NCI-H1092 (cell line): ENCODE measurements at regions not wholly inside any gene's neighbourhood (a gene's known extent, or its start where the extent isn't known, plus 50 kb on each side); places are given as distances from the start of the nearest gene placed in this dataset.
"Not testable (repeated sequence)": the region's sequence is repeated elsewhere in the genome, so short reads cannot be mapped to it uniquely, and the experiment has no call there.

Experiments used
- DNase-seq: peaks from one replicate; lab custom pipeline; 2025; lab: John Stamatoyannopoulos, UW

DNA sequence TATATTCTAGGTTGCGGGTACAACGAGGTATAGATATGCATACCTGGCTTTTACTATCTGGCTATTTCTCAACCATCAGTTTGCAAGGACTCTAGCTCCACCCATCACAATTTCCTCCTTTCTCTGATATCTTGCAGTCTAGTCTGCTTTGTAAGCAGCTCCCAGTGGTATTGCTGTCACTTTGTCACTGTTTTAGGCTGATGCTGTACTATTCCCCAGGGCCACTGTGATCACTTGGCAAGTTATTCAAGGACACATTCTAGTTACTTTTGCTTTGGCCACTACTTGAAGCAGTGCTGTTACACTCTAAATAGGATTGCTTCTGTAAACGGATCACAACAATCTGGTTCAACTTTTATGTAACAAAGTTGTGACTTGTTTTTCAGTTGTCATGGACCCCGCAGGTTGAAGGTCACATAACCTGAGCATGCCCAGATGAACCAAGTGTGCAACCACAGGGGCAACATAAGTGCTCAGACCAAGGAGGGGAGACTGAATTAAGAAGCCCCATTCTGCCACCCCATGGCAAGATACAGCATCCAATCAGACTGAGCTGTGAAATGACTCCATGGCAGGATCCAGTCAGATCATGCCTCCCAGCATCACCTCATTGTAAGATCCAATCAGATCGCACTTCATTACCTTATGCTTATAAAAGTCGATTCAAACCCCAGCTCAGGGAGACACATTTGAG is 588.4 kb upstream of the CITED2 start:
- no peak for DNase-seq

GRCh38 chr6:139961190-139961589 is 586.7 kb upstream of the CITED2 start:
- no peak for DNase-seq

DNA sequence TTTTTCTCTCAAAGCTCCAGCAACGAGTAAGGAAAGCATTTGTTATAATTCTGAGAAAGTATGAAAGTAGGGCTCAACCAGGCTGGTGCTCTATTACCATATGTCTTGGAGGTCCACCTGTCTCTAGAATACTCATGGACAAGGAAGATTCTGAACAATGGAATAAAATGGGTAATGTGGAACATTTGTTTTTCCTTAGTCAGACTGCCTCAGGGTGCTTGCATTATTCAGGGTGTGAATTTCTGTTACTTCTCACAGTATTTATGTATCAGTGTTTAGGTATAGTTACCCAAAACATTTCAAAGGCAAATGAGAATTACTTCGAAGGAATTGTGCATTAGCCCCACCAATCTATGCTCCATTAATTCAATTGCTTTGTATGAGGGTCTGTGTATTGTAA is 586.2 kb upstream of the CITED2 start:
- no peak for DNase-seq

- DNase-seq, result no peak
These were observed 581.1 kb upstream of the CITED2 start for GRCh38 chr6:139955366-139956155.

DNA sequence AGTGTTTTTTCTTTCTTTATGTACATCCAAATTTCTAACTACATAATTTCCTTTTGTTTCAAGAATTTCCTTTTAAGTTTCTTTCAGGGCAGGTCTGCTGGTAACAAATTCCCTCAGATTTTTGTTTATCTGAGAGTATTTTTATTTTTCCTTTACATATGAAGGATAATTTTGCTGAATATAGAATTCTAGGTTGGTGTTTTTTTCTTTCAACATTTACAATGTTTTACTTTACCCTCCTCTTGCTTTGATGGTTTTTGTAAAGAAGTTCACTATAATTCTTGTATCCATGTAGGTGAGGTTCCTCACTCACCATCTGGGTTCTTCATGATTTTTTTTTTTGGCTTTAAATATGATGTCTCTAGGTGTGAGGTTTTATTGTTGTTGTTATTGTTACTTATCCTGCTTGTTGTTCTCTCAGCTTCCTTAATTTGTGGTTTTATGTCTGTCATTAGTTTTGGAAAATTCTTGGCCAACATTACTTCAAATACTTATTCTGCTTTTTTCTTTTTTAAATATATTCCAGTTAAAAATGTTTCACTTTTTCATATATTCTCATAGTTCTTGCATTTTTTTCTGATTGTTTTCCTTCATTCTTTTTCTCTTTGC is 580.1 kb upstream of the CITED2 start:
- no peak for DNase-seq

- not testable (repeated sequence) for DNase-seq
These were observed 579.3 kb upstream of the CITED2 start for GRCh38 chr6:139953780-139954179.

DNA sequence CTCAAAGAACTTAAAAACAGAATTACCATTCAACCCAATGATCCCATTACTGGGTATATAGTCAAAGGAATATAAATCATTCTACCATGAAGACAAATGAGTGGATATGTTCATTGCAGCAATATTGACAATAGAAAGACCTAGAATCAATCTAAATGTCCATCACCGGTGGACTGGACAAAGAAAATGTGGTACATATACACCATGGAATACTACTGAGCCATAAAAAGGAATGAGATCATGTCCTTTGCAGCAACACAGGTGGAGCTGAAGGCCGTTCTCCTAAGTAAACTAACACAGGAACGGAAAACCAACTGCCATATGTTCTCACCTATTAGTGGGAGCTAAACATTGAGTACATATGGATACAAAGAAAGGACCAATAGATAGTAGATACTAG is 576.7 kb upstream of the CITED2 start:
- DNase-seq, result no peak

DNA sequence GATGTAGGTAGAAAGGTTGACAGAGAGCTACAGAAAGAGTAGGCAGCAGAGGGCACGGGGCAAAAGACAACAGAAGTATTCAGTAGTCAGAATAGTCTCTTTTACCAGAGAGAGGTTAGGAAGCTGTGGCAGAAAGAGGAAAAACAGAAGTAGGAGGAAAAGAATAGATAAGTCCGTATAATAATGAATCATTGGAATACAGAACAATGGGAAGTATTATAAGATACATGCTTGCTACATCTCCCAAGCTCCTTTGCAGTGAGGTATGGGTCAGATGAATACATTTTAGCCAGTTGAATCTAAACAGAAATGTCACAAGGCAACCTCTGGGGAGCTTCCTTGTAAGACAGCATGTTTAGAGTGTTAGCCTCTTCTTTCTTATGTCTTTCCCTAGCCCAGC is 570.5 kb upstream of the CITED2 start:
- DNase-seq, result no peak

GRCh38 chr6:139944131-139944530 is 569.7 kb upstream of the CITED2 start:
- no peak for DNase-seq

GRCh38 chr6:139943391-139943790 is 568.9 kb upstream of the CITED2 start:
- DNase-seq, result no peak

GRCh38 chr6:139942331-139942730 is 567.9 kb upstream of the CITED2 start:
- DNase-seq, result no peak

GRCh38 chr6:139941826-139942225 is 567.4 kb upstream of the CITED2 start:
- no peak for DNase-seq

DNA sequence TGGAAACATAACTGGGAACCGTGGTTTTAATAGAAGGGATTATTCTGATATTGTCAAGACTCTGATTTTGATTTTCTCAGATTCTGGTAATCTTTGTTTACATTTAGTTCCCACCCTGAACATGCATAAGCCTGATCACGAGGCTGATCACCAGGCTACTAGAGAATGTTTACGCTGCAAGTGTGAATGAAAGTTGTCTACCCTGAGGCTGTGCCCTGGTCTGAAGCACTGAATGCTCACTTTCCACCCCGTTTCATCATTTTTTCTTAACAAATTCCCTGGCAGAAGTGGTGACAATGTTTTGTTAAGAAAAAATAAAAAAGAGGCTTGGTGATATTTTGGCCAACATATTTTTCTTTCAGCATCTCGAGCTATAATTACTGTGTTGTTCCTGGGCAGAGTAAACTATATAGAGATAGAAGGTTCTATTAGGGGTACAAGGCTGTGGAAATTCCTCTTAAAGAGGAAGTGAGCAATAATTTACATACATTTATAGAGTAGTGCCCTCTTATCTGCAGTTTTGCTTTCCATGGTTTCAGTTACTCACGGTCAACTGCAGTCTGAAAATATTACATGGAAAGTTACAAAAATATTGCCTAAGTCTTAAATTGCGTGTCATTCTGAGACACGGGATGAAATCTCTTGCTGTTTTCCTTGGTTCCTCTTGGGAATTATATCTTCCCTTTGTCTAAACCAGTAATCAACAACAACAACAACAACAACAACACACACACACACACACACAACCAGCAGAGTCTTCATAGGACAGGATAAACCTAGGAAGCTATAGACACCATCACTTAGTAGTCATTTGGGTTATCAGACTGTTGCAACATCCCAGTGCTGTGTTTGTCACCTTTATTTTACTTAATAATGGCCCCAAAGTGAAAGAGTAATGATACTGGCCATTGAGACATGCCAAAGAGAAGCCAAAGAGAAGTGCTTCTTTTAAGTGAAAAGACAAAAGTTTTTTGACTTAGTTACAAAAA is 566.6 kb upstream of the CITED2 start:
- no peak for DNase-seq

- no peak for DNase-seq
These were observed 564.9 kb upstream of the CITED2 start for GRCh38 chr6:139939189-139939979.

- no peak for DNase-seq
These were observed 558.2 kb upstream of the CITED2 start for GRCh38 chr6:139932671-139933070.

DNA sequence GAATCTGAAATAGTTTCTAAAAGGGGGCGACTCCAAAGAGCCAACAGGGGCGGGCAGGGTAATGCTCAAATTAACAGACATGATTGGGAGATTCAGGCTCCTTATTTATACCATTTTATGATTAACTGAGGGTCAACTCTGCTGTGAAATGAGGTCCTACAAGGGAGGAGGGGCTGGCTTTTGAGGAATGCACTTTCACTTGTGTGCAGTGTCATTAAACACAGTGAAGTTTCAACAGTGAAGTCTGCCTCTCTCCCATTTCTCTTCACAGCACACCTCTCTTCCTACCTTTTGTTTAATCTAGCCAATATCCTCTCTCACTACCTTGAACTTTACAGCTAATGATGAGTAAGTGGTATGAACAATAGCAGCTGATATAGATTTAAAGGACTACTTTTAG is 557.3 kb upstream of the CITED2 start:
- no peak for DNase-seq

GRCh38 chr6:139927742-139928305 is 553.4 kb upstream of the CITED2 start:
- DNase-seq, result no peak

GRCh38 chr6:139927236-139927635 is 552.8 kb upstream of the CITED2 start:
- no peak for DNase-seq

DNA sequence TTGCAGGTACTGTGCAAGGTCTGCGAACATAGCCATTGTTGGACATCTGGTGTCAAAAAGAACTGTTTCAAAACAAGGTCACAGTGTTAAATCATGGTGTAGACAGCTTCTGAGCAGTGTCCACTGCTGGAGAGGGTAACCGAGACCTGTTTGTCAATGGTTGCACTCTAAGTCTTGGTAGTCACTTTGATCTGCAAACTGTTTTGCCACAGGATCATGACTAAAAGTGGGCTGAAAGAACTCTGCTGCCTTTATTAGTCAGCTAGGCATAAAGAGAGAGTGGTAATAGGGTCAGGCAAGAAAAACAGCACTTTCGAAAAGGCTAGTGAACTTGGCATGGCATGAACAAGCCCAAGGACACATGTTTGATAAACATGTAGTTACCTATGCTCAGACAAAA is 552.3 kb upstream of the CITED2 start:
- no peak for DNase-seq

- peak; percentile 42 for DNase-seq
These were observed 551.6 kb upstream of the CITED2 start for GRCh38 chr6:139925894-139926641.
